ENCODE measurements at regions not wholly inside any gene's neighbourhood (a gene's known extent, or its start where the extent isn't known, plus 50 kb on each side); places are given as distances from the start of the nearest gene placed in this dataset.

GRCh38 chr6:76609160-76609559 lies 536.7 kb upstream of the IMPG1 start:
- no peak overlapping the region for H3K4me3 Mint-ChIP-seq

DNA sequence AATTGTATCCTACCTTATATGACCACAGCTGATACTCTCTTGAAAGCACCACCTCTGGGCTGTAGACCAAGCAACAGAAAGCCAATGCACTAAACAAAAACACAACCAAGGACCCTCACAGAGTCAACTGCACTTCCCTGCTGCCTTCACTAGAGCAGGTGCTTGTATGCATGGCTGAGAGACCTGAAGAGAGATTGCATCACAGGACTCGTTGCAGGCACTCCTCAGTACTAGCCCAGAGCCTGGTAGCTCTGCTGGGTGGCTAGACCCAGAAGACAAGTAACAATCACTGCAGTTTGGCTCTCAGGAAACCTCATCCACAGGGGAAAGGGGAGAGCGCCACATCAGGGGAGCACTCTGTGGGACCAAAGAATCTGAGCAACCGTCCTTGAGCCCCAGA lies 521.6 kb upstream of the IMPG1 start:
- Histone ChIP-seq H3K27me3 (ENCODE audit: control insufficient read depth in 2 of 2, insufficient read depth in 2 of 2, low read length in 2 of 2) (no peaks in the 10 kb centered on the region), H3K27ac (ENCODE audit: low read depth, low read length) (no peak overlapping the region), H3K4me3 (ENCODE audit: low read length) (no peak overlapping the region), H3K9me3 (ENCODE audit: control insufficient read depth in 2 of 3, low read length in 3 of 3) (peaks cover 0 to 5% (median 0%) of the 10 kb centered on the region in 3 experiments), H3K36me3 (ENCODE audit: control insufficient read depth in 2 of 3, insufficient read depth in 3 of 3, low read length in 3 of 3) (no peaks in the 10 kb centered on the region), H3K4me1 (ENCODE audit: control insufficient read depth in 2 of 2, insufficient read depth in 2 of 2, low read length in 2 of 2) (no peaks in the 10 kb centered on the region)
- POLR2A ChIA-PET, result no interaction called here
- Mint-ChIP-seq H3K4me1 (no peaks in the 10 kb centered on the region), H3K36me3 (no peaks in the 10 kb centered on the region), H3K27ac (no peak overlapping the region), H3K27me3 (no peaks in the 10 kb centered on the region), H3K4me3 (no peak overlapping the region), H3K9me3 (peaks cover 0 to 17% (median 6%) of the 10 kb centered on the region in 11 donors)
- ATAC-seq, result no peak
- no peak for DNase-seq
- CTCF ChIA-PET, result no interaction called here
- intact Hi-C loops (cut with micrococcal nuclease), result no loop called here

More at GRCh38 chr6:76609160-76609559, 536.7 kb upstream of the IMPG1 start:
- H3K27ac Mint-ChIP-seq, result no peak overlapping the region
- CTCF ChIA-PET, result no interaction called here
- no peaks in the 10 kb centered on the region for H3K27me3 ChIP-seq (ENCODE audit: control insufficient read depth in 2 of 2, insufficient read depth in 2 of 2, low read length in 2 of 2)
- DNase-seq (no peak), ATAC-seq (no peak)
- H3K9me3 ChIP-seq (ENCODE audit: control insufficient read depth in 2 of 3, low read length in 3 of 3), result no peaks in the 10 kb centered on the region
- H3K4me3 ChIP-seq (ENCODE audit: low read length), result no peak overlapping the region
- H3K4me1 ChIP-seq (ENCODE audit: control insufficient read depth in 2 of 2, insufficient read depth in 2 of 2, low read length in 2 of 2), result no peaks in the 10 kb centered on the region
- intact Hi-C loops (cut with micrococcal nuclease), result no loop called here
- no peak overlapping the region for H3K27ac ChIP-seq (ENCODE audit: low read depth, low read length)
- POLR2A ChIA-PET, result no interaction called here
- no peaks in the 10 kb centered on the region for H3K36me3 ChIP-seq (ENCODE audit: control insufficient read depth in 2 of 3, insufficient read depth in 3 of 3, low read length in 3 of 3)
- H3K9me3 Mint-ChIP-seq, result peaks cover 0 to 8% (median 4%) of the 10 kb centered on the region in 11 donors
- H3K27me3 Mint-ChIP-seq, result no peaks in the 10 kb centered on the region
- no peaks in the 10 kb centered on the region for H3K4me1 Mint-ChIP-seq
- no peaks in the 10 kb centered on the region for H3K36me3 Mint-ChIP-seq

- ChIA-PET POLR2A (no interaction called here), CTCF (no interaction called here)
- no peaks in the 10 kb centered on the region for H3K27me3 ChIP-seq (ENCODE audit: control insufficient read depth in 2 of 2, insufficient read depth in 2 of 2, low read length in 2 of 2)
Observed at GRCh38 chr6:76593668-76594067, 521.2 kb upstream of the IMPG1 start.

DNA sequence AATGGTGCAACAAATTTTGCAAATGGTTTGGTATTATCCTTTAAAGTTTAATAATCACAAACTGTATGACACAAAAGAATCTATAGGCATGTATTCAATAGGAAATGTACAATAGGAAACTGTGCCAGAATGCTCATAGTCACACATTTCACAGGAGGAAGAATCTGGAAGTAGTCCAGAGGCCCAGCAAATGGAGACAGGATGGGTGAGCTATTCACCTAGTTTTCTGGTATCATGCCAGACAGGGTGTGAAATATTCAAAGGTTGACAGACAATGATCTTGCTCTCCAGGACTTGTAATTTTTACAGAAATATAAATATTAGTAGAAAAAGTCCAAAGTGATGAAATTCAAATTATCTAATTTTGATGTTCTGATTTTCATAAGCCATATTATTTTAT lies 520.1 kb upstream of the IMPG1 start:
- peaks cover 0 to 11% (median 6%) of the 10 kb centered on the region in 11 donors for H3K9me3 Mint-ChIP-seq
- POLR2A ChIA-PET, result no interaction called here
- H3K36me3 Mint-ChIP-seq, result no peaks in the 10 kb centered on the region
- H3K4me3 Mint-ChIP-seq, result no peak overlapping the region
- CTCF ChIA-PET, result no interaction called here
- no peaks in the 10 kb centered on the region for H3K4me1 Mint-ChIP-seq
- no peak for DNase-seq
- intact Hi-C loops (cut with micrococcal nuclease), result no loop called here
- no peak overlapping the region for H3K27ac Mint-ChIP-seq
- Histone ChIP-seq H3K4me3 (ENCODE audit: low read length) (no peak overlapping the region), H3K27ac (ENCODE audit: low read depth, low read length) (no peak overlapping the region), H3K9me3 (ENCODE audit: control insufficient read depth in 2 of 3, low read length in 3 of 3) (peaks cover 0 to 5% (median 0%) of the 10 kb centered on the region in 3 experiments), H3K4me1 (ENCODE audit: control insufficient read depth in 2 of 2, insufficient read depth in 2 of 2, low read length in 2 of 2) (no peaks in the 10 kb centered on the region), H3K36me3 (ENCODE audit: control insufficient read depth in 2 of 3, insufficient read depth in 3 of 3, low read length in 3 of 3) (no peaks in the 10 kb centered on the region), H3K27me3 (ENCODE audit: control insufficient read depth in 2 of 2, insufficient read depth in 2 of 2, low read length in 2 of 2) (no peaks in the 10 kb centered on the region)
- no peak for ATAC-seq
- H3K27me3 Mint-ChIP-seq, result no peaks in the 10 kb centered on the region

More at GRCh38 chr6:76593668-76594067, 521.2 kb upstream of the IMPG1 start:
- no peak overlapping the region for H3K4me3 Mint-ChIP-seq
- H3K4me1 Mint-ChIP-seq, result no peaks in the 10 kb centered on the region
- Histone ChIP-seq H3K4me3 (ENCODE audit: low read length) (no peak overlapping the region), H3K27ac (ENCODE audit: low read depth, low read length) (no peak overlapping the region), H3K4me1 (ENCODE audit: control insufficient read depth in 2 of 2, insufficient read depth in 2 of 2, low read length in 2 of 2) (no peaks in the 10 kb centered on the region), H3K36me3 (ENCODE audit: control insufficient read depth in 2 of 3, insufficient read depth in 3 of 3, low read length in 3 of 3) (no peaks in the 10 kb centered on the region), H3K9me3 (ENCODE audit: control insufficient read depth in 2 of 3, low read length in 3 of 3) (peaks cover 0 to 5% (median 0%) of the 10 kb centered on the region in 3 experiments)
- no peak overlapping the region for H3K27ac Mint-ChIP-seq
- H3K36me3 Mint-ChIP-seq, result no peaks in the 10 kb centered on the region
- ATAC-seq (no peak), DNase-seq (no peak)
- peaks cover 0 to 13% (median 6%) of the 10 kb centered on the region in 11 donors for H3K9me3 Mint-ChIP-seq
- H3K27me3 Mint-ChIP-seq, result no peaks in the 10 kb centered on the region
- intact Hi-C loops (cut with micrococcal nuclease), result no loop called here

GRCh38 chr6:76587271-76587670 lies 514.8 kb upstream of the IMPG1 start:
- POLR2A ChIA-PET, result no interaction called here
- CTCF ChIA-PET, result no interaction called here
- no peak overlapping the region for H3K27ac Mint-ChIP-seq
- H3K27me3 Mint-ChIP-seq, result no peaks in the 10 kb centered on the region
- H3K27ac ChIP-seq (ENCODE audit: low read depth, low read length), result no peak overlapping the region
- no peaks in the 10 kb centered on the region for H3K4me1 ChIP-seq (ENCODE audit: control insufficient read depth in 2 of 2, insufficient read depth in 2 of 2, low read length in 2 of 2)
- no peaks in the 10 kb centered on the region for H3K27me3 ChIP-seq (ENCODE audit: control insufficient read depth in 2 of 2, insufficient read depth in 2 of 2, low read length in 2 of 2)
- no peaks in the 10 kb centered on the region for H3K36me3 ChIP-seq (ENCODE audit: control insufficient read depth in 2 of 3, insufficient read depth in 3 of 3, low read length in 3 of 3)
- no peaks in the 10 kb centered on the region for H3K9me3 ChIP-seq (ENCODE audit: control insufficient read depth in 2 of 3, low read length in 3 of 3)
- DNase-seq (no peak), ATAC-seq (no peak)
- H3K9me3 Mint-ChIP-seq, result peaks cover 0 to 6% (median 2%) of the 10 kb centered on the region in 11 donors
- no peak overlapping the region for H3K4me3 Mint-ChIP-seq
- H3K4me1 Mint-ChIP-seq, result no peaks in the 10 kb centered on the region
- intact Hi-C loops (cut with micrococcal nuclease), result no loop called here
- H3K4me3 ChIP-seq (ENCODE audit: low read length), result no peak overlapping the region
- no peaks in the 10 kb centered on the region for H3K36me3 Mint-ChIP-seq

GRCh38 chr6:76584121-76584520 lies 511.7 kb upstream of the IMPG1 start:
- H3K9me3 Mint-ChIP-seq, result peaks cover 0 to 17% (median 0%) of the 10 kb centered on the region in 11 donors
- no peaks in the 10 kb centered on the region for H3K4me1 Mint-ChIP-seq
- H3K36me3 Mint-ChIP-seq, result no peaks in the 10 kb centered on the region
- CTCF ChIA-PET, result no interaction called here
- H3K27ac Mint-ChIP-seq, result no peak overlapping the region
- Histone ChIP-seq H3K4me1 (ENCODE audit: control insufficient read depth in 2 of 2, insufficient read depth in 2 of 2, low read length in 2 of 2) (no peaks in the 10 kb centered on the region), H3K27me3 (ENCODE audit: control insufficient read depth in 2 of 2, insufficient read depth in 2 of 2, low read length in 2 of 2) (no peaks in the 10 kb centered on the region), H3K27ac (ENCODE audit: low read depth, low read length) (no peak overlapping the region), H3K9me3 (ENCODE audit: control insufficient read depth in 2 of 3, low read length in 3 of 3) (no peaks in the 10 kb centered on the region), H3K4me3 (ENCODE audit: low read length) (no peak overlapping the region), H3K36me3 (ENCODE audit: control insufficient read depth in 2 of 3, insufficient read depth in 3 of 3, low read length in 3 of 3) (no peaks in the 10 kb centered on the region)
- no peak overlapping the region for H3K4me3 Mint-ChIP-seq
- no peak for ATAC-seq
- intact Hi-C loops (cut with micrococcal nuclease), result no loop called here
- POLR2A ChIA-PET, result no interaction called here
- H3K27me3 Mint-ChIP-seq, result no peaks in the 10 kb centered on the region
- no peak for DNase-seq

GRCh38 chr6:76578746-76579145 lies 506.3 kb upstream of the IMPG1 start:
- H3K9me3 ChIP-seq (ENCODE audit: control insufficient read depth in 2 of 3, low read length in 3 of 3), result no peaks in the 10 kb centered on the region
- Mint-ChIP-seq H3K4me3 (no peak overlapping the region), H3K36me3 (no peaks in the 10 kb centered on the region), H3K4me1 (no peaks in the 10 kb centered on the region), H3K27ac (no peak overlapping the region), H3K27me3 (no peaks in the 10 kb centered on the region), H3K9me3 (peaks cover 0 to 17% (median 0%) of the 10 kb centered on the region in 11 donors)
- ChIA-PET CTCF (no interaction called here), POLR2A (no interaction called here)
- ATAC-seq (no peak), DNase-seq (no peak)
- H3K4me3 ChIP-seq (ENCODE audit: low read length), result no peak overlapping the region
- H3K27ac ChIP-seq (ENCODE audit: low read depth, low read length), result no peak overlapping the region
- intact Hi-C loops (cut with micrococcal nuclease), result no loop called here
- H3K36me3 ChIP-seq (ENCODE audit: control insufficient read depth in 2 of 3, insufficient read depth in 3 of 3, low read length in 3 of 3), result no peaks in the 10 kb centered on the region
- H3K4me1 ChIP-seq (ENCODE audit: control insufficient read depth in 2 of 2, insufficient read depth in 2 of 2, low read length in 2 of 2), result no peaks in the 10 kb centered on the region
- no peaks in the 10 kb centered on the region for H3K27me3 ChIP-seq (ENCODE audit: control insufficient read depth in 2 of 2, insufficient read depth in 2 of 2, low read length in 2 of 2)
